SK-N-MC (cell line): ENCODE measurements at regions not wholly inside any gene's neighbourhood (a gene's known extent, or its start where the extent isn't known, plus 50 kb on each side); places are given as distances from the start of the nearest gene placed in this dataset.

ENCODE experiments used
- DNase-seq: peaks from one replicate; pipeline ENCODE4 v3.0.0-alpha.2; 2011; ENCODE audit warnings: low read depth, low spot score
- H3K27ac ChIP-seq: fragments of 200-600 bp; sonication (generic); 2 replicates; pipeline ENCODE4 v1.5.1; 2016; ENCODE audit warnings: mixed run types
- H3K36me3 ChIP-seq: fragments of 200-600 bp; sonication (generic); 2 replicates; pipeline ENCODE4 v1.6.1; 2017; ENCODE audit warnings: antibody characterized with exemption, low read length, mixed read lengths; ENCODE audit not compliant: insufficient read depth
- H3K4me3 ChIP-seq: fragments of 200-600 bp; sonication (generic); 2 replicates; pipeline ENCODE4 v1.5.1; 2016
- H3K9ac ChIP-seq: fragments of 200-600 bp; sonication (generic); 2 replicates; pipeline ENCODE4 v1.8.0; 2017; ENCODE audit warnings: mixed run types, mixed read lengths; ENCODE audit not compliant: insufficient read length
- H3K9me3 ChIP-seq: fragments of 200-600 bp; sonication (generic); 2 replicates; pipeline ENCODE4 v1.6.1; 2017; ENCODE audit warnings: low read depth, mild to moderate bottlenecking, antibody characterized with exemption, low read length, moderate library complexity, mixed read lengths
- EZH2 ChIP-seq: fragments of 200-600 bp; sonication (generic); IDR thresholded peaks from one replicate; pipeline ENCODE4 v1.6.1; 2017; ENCODE audit warnings: antibody characterized with exemption
- FOXP2 ChIP-seq: optimal IDR thresholded peaks from 2 replicates; pipeline ENCODE3; 2011; ENCODE audit warnings: mild to moderate bottlenecking, moderate library complexity; ENCODE audit not compliant: insufficient read depth; ENCODE audit errors: extremely low read length, control extremely low read depth
- POLR2AphosphoS5 ChIP-seq: IDR thresholded peaks from 2 replicates; pipeline ENCODE4 v1.6.1; 2012; ENCODE audit warnings: mild to moderate bottlenecking, low read depth, low read length, borderline replicate concordance

GRCh38 chr9:88652876-88653275, 117.9 kb downstream of the NXNL2 start:
- Histone ChIP-seq H3K9ac (no peak overlapping the region), H3K4me3 (no peak overlapping the region), H3K9me3 (no peaks in the 10 kb centered on the region), H3K36me3 (no peaks in the 10 kb centered on the region), H3K27ac (no peak overlapping the region)
- TF ChIP-seq EZH2, result no peak
- TF ChIP-seq FOXP2, result no peak
- TF ChIP-seq POLR2AphosphoS5, result no peak
- no peak for DNase-seq

GRCh38 chr9:88653406-88653805, 118.4 kb downstream of the NXNL2 start:
- TF ChIP-seq FOXP2 (no peak), POLR2AphosphoS5 (no peak), EZH2 (no peak)
- Histone ChIP-seq H3K36me3 (no peaks in the 10 kb centered on the region), H3K9me3 (no peaks in the 10 kb centered on the region), H3K4me3 (no peak overlapping the region), H3K27ac (no peak overlapping the region), H3K9ac (no peak overlapping the region)
- no peak for DNase-seq

GRCh38 chr9:88653911-88654310, 118.9 kb downstream of the NXNL2 start:
- H3K36me3 ChIP-seq, result no peaks in the 10 kb centered on the region
- no peaks in the 10 kb centered on the region for H3K9me3 ChIP-seq
- H3K9ac ChIP-seq, result no peak overlapping the region
- H3K4me3 ChIP-seq, result no peak overlapping the region
- H3K27ac ChIP-seq, result no peak overlapping the region
- no peak for DNase-seq
- TF ChIP-seq EZH2 (no peak), POLR2AphosphoS5 (no peak), FOXP2 (no peak)

GRCh38 chr9:88657893-88658292, 122.9 kb downstream of the NXNL2 start:
- Histone ChIP-seq H3K9ac (no peak overlapping the region), H3K4me3 (no peak overlapping the region), H3K27ac (no peak overlapping the region), H3K36me3 (no peaks in the 10 kb centered on the region), H3K9me3 (no peaks in the 10 kb centered on the region)
- no peak for TF ChIP-seq POLR2AphosphoS5
- TF ChIP-seq EZH2, result no peak
- no peak for TF ChIP-seq FOXP2
- no peak for DNase-seq

- no peak overlapping the region for H3K4me3 ChIP-seq
- H3K36me3 ChIP-seq, result no peaks in the 10 kb centered on the region
- H3K9me3 ChIP-seq, result no peaks in the 10 kb centered on the region
- no peak for DNase-seq
- TF ChIP-seq POLR2AphosphoS5 (no peak), EZH2 (no peak), FOXP2 (no peak)
- H3K27ac ChIP-seq, result no peak overlapping the region
- H3K9ac ChIP-seq, result no peak overlapping the region
Observed at GRCh38 chr9:88658311-88658822, 123.4 kb downstream of the NXNL2 start.

GRCh38 chr9:88659126-88659525, 124.1 kb downstream of the NXNL2 start:
- Histone ChIP-seq H3K36me3 (no peaks in the 10 kb centered on the region), H3K9me3 (no peaks in the 10 kb centered on the region), H3K27ac (no peak overlapping the region), H3K4me3 (no peak overlapping the region), H3K9ac (no peak overlapping the region)
- DNase-seq, result no peak
- TF ChIP-seq FOXP2 (no peak), POLR2AphosphoS5 (no peak), EZH2 (no peak)

GRCh38 chr9:88660611-88661010, 125.6 kb downstream of the NXNL2 start:
- H3K9me3 ChIP-seq, result no peaks in the 10 kb centered on the region
- no peak overlapping the region for H3K9ac ChIP-seq
- H3K27ac ChIP-seq, result no peak overlapping the region
- DNase-seq, result no peak
- TF ChIP-seq FOXP2 (no peak), EZH2 (no peak), POLR2AphosphoS5 (no peak)
- no peaks in the 10 kb centered on the region for H3K36me3 ChIP-seq
- no peak overlapping the region for H3K4me3 ChIP-seq

- H3K27ac ChIP-seq, result no peak overlapping the region
- H3K36me3 ChIP-seq, result no peaks in the 10 kb centered on the region
- H3K9ac ChIP-seq, result no peak overlapping the region
- no peaks in the 10 kb centered on the region for H3K9me3 ChIP-seq
- no peak overlapping the region for H3K4me3 ChIP-seq
- no peak for DNase-seq
- TF ChIP-seq POLR2AphosphoS5 (no peak), FOXP2 (no peak), EZH2 (no peak)
Observed at GRCh38 chr9:88661759-88662158, 126.8 kb downstream of the NXNL2 start.

- no peak overlapping the region for H3K4me3 ChIP-seq
- TF ChIP-seq POLR2AphosphoS5 (no peak), EZH2 (no peak), FOXP2 (no peak)
- no peak overlapping the region for H3K27ac ChIP-seq
- no peaks in the 10 kb centered on the region for H3K36me3 ChIP-seq
- no peak for DNase-seq
- H3K9me3 ChIP-seq, result no peaks in the 10 kb centered on the region
- H3K9ac ChIP-seq, result no peak overlapping the region
Observed at GRCh38 chr9:88663771-88664419, 128.9 kb downstream of the NXNL2 start.
